ENCODE measurements at regions not wholly inside any gene's neighbourhood (a gene's known extent, or its start where the extent isn't known, plus 50 kb on each side); places are given as distances from the start of the nearest gene placed in this dataset.

DNA sequence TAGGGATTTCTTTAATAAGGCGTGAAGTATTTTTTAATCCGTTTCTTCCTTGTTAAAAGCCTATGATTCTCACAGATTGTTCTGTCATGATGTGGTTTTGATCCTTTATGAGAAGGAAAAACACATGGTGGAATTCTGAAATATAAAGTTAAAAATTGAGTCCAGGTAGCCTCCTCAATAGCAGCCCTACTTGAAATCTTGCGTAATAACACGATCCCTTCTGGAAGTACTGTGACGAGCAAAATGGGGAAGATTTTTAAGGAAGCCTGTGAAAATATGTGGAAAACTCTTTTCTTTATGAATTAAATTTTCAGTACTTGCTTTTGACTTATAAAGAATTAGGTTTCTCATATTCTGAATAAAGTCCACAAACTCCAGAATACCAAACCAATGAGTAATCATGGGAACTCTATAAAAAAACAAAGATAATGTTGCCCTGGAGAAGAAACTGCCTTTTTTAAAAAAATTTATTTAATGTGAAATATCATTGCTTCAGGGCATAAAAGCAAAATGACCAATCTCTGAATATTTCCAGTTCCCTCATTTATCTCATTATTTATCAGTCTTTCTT, 476.4 kb upstream of the ZEB2 start:
- H3K27me3 ChIP-seq: no peaks in the 10 kb centered on the region
- H3K9me3 ChIP-seq: no peaks in the 10 kb centered on the region
- no peak overlapping the region for H3K4me3 ChIP-seq (ENCODE audit: low read depth in 1 of 2, low read length in 1 of 2)
- no peaks in the 10 kb centered on the region for H3K36me3 ChIP-seq
- no peaks in the 10 kb centered on the region for H3K4me1 ChIP-seq (ENCODE audit: control insufficient read depth in 1 of 2, insufficient read depth in 1 of 2, low read depth in 1 of 2, low read length in 1 of 2)
- no peak for TF ChIP-seq CTCF (IDR thresholded peaks at IDR 0.05)
- H3K27ac ChIP-seq: no peak overlapping the region

- Histone ChIP-seq H3K4me1 (ENCODE audit: control insufficient read depth in 1 of 2, insufficient read depth in 1 of 2, low read depth in 1 of 2, low read length in 1 of 2) (no peaks in the 10 kb centered on the region), H3K9me3 (no peaks in the 10 kb centered on the region), H3K27me3 (no peaks in the 10 kb centered on the region), H3K27ac (no peak overlapping the region), H3K36me3 (no peaks in the 10 kb centered on the region), H3K4me3 (ENCODE audit: low read depth in 1 of 2, low read length in 1 of 2) (no peak overlapping the region)
- TF ChIP-seq CTCF (IDR thresholded peaks at IDR 0.05): no peak
Observed at GRCh38 chr2:144995482-144995881, 475.6 kb upstream of the ZEB2 start.

DNA sequence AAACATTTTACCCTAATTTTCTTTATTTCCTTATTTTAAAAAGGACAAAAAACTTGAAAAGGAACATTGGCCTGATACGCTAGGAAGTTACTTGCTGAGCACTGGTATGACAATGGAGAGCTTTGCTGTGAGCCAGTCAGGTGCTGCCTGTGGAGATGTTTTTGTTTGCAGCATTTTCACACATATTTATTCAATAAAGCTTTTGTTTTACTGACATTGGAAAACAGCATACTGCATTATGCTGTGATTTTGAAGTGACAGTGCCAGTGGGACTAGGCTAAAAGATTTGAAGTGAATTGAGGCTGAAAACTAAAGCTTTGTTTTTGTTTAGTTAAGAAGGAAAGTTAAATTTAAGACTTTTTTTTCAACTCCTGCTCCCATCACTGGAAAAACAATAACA, 470.7 kb upstream of the ZEB2 start:
- H3K4me3 ChIP-seq (ENCODE audit: low read depth in 1 of 2, low read length in 1 of 2): no peak overlapping the region
- H3K36me3 ChIP-seq: no peaks in the 10 kb centered on the region
- H3K4me1 ChIP-seq (ENCODE audit: control insufficient read depth in 1 of 2, insufficient read depth in 1 of 2, low read depth in 1 of 2, low read length in 1 of 2): peaks cover 0 to 4% of the 10 kb centered on the region in 2 experiments
- no peak for TF ChIP-seq CTCF (IDR thresholded peaks at IDR 0.05)
- no peak overlapping the region for H3K27ac ChIP-seq
- H3K9me3 ChIP-seq: no peaks in the 10 kb centered on the region
- H3K27me3 ChIP-seq: no peaks in the 10 kb centered on the region

GRCh38 chr2:144989579-144990270, 469.8 kb upstream of the ZEB2 start:
- H3K27ac ChIP-seq: no peak overlapping the region
- H3K27me3 ChIP-seq: no peaks in the 10 kb centered on the region
- no peak for TF ChIP-seq CTCF (IDR thresholded peaks at IDR 0.05)
- H3K9me3 ChIP-seq: no peaks in the 10 kb centered on the region
- H3K4me1 ChIP-seq (ENCODE audit: control insufficient read depth in 1 of 2, insufficient read depth in 1 of 2, low read depth in 1 of 2, low read length in 1 of 2): peaks cover 0 to 4% of the 10 kb centered on the region in 2 experiments
- H3K36me3 ChIP-seq: no peaks in the 10 kb centered on the region
- H3K4me3 ChIP-seq (ENCODE audit: low read depth in 1 of 2, low read length in 1 of 2): no peak overlapping the region

DNA sequence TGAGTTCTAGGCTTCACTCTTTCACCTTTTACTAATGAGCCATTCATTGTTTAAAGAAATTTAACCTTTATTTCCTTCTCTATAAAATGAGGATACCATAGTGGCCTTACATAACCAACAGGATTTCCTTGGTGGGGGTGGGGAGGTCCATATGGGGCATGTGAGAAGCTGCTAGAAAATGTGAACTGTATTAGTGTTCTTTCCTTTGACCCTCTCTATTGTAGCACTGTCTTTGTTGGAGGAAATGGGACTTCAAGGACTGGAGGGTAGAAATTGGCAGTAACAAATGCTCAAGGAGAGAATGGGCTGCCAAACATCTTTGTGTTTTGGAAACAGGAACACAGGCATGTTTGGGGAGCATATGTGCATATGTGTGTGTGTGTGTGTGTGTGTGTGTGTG, 468.7 kb upstream of the ZEB2 start:
- no peaks in the 10 kb centered on the region for H3K27me3 ChIP-seq
- TF ChIP-seq CTCF (IDR thresholded peaks at IDR 0.05): no peak

More for the DNA sequence above, 468.7 kb upstream of the ZEB2 start:
- Histone ChIP-seq H3K36me3 (no peaks in the 10 kb centered on the region), H3K27ac (no peak overlapping the region), H3K4me3 (ENCODE audit: low read depth in 1 of 2, low read length in 1 of 2) (no peak overlapping the region), H3K4me1 (ENCODE audit: control insufficient read depth in 1 of 2, insufficient read depth in 1 of 2, low read depth in 1 of 2, low read length in 1 of 2) (peaks cover 0 to 4% of the 10 kb centered on the region in 2 experiments), H3K9me3 (no peaks in the 10 kb centered on the region)

All from neutrophil (primary cell).